Body of pancreas (tissue), 4 donors: ENCODE measurements at regions not wholly inside any gene's neighbourhood (a gene's known extent, or its start where the extent isn't known, plus 50 kb on each side); places are given as distances from the start of the nearest gene placed in this dataset.

ENCODE experiments used
- CTCF ChIP-seq, 7 experiments: fragments of 450-650 bp in 4 of 7; fragments of 200-600 bp in 3 of 7; sonication (generic) in 3 of 7; IDR thresholded peaks; one replicate each; pipeline ENCODE4 v1.5.1; 2016 to 2019; ENCODE audit warnings: antibody characterized with exemption in 7 of 7
- POLR2A ChIP-seq, 3 donors: fragments of 450-650 bp; IDR thresholded peaks; one replicate each; pipeline ENCODE4 v1.6.1; 2016; ENCODE audit warnings: antibody characterized with exemption in 3 of 3, mild to moderate bottlenecking in 2 of 3

- TF ChIP-seq CTCF (IDR thresholded peaks at IDR 0.05) (no peak), POLR2A (IDR thresholded peaks at IDR 0.05) (no peak)
Measured at GRCh38 chr14:81771651-81772275, 238.1 kb upstream of the SEL1L start.
